Epithelial cell of proximal tubule (primary cell): ENCODE measurements at regions not wholly inside any gene's neighbourhood (a gene's known extent, or its start where the extent isn't known, plus 50 kb on each side); places are given as distances from the start of the nearest gene placed in this dataset.

Source experiments
- DNase-seq: peaks from one replicate; pipeline ENCODE4 v3.0.0-alpha.2; 2011; ENCODE audit warnings: low read depth
- H3K4me3 ChIP-seq: 2 replicates; pipeline ENCODE4 v1.5.1; 2011; ENCODE audit warnings: low read depth, mild to moderate bottlenecking, low read length
- TF ChIP-seq, protein P1 (sequence below): conservative IDR thresholded peaks from 2 replicates; pipeline ENCODE4 v1.5.1; 2012; ENCODE audit warnings: low read depth, mild to moderate bottlenecking, low read length

- TF ChIP-seq, protein P1, sequence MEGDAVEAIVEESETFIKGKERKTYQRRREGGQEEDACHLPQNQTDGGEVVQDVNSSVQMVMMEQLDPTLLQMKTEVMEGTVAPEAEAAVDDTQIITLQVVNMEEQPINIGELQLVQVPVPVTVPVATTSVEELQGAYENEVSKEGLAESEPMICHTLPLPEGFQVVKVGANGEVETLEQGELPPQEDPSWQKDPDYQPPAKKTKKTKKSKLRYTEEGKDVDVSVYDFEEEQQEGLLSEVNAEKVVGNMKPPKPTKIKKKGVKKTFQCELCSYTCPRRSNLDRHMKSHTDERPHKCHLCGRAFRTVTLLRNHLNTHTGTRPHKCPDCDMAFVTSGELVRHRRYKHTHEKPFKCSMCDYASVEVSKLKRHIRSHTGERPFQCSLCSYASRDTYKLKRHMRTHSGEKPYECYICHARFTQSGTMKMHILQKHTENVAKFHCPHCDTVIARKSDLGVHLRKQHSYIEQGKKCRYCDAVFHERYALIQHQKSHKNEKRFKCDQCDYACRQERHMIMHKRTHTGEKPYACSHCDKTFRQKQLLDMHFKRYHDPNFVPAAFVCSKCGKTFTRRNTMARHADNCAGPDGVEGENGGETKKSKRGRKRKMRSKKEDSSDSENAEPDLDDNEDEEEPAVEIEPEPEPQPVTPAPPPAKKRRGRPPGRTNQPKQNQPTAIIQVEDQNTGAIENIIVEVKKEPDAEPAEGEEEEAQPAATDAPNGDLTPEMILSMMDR: no peak
- DNase-seq: no peak
- H3K4me3 ChIP-seq: no peak overlapping the region
Measured at GRCh38 chr3:988785-989184, 104.0 kb upstream of the CNTN6 start.

- TF ChIP-seq, protein P1: no peak
- H3K4me3 ChIP-seq: no peak overlapping the region
- no peak for DNase-seq
Measured at GRCh38 chr3:992871-993270, 100.0 kb upstream of the CNTN6 start.

DNA sequence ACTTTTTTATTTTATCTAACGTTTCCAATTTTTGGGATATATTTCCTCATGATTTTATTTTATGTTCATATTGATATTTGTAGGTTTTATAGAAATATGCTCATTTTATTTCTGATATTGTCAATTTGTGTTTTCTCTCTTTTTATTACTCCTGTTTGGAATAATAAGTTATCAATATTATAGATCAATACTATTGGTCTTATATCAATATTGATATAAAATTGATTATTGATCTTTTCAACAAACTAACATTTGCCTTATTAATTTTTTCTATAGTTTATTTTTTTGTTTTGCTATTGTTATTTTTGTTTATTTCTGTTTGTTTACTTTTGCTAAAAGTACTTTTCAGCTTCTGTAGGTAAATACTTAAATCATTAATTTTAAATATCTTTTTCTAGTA, 90.8 kb upstream of the CNTN6 start:
- TF ChIP-seq, protein P1: no peak
- DNase-seq: no peak
- no peak overlapping the region for H3K4me3 ChIP-seq

GRCh38 chr3:1007866-1008265, 85.0 kb upstream of the CNTN6 start:
- peak; percentile 59 for DNase-seq

GRCh38 chr3:1010228-1010627, 82.6 kb upstream of the CNTN6 start:
- TF ChIP-seq, protein P1: no peak
- no peak for DNase-seq
- H3K4me3 ChIP-seq: no peak overlapping the region

More at GRCh38 chr3:1007866-1008265, 85.0 kb upstream of the CNTN6 start:
- TF ChIP-seq, protein P1: no peak
- no peak overlapping the region for H3K4me3 ChIP-seq

DNA sequence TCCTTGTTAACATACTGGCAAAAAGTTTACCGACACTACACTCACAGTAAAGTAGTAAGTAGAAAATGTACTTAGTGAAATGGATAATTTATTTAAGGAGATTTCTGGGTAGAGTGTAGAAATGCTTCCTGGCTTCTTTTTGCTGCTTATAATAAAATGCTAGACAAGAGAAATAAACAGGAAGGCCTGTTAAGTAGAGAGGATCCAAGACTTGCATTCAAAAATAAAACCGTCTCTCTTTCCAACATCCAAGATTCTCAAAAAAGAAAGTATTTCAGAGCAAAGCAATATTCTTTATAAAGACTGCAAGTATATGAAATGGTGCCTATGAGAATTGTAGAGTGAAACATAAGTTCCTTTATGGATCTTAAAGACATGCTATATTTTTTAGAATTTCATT, 77.0 kb upstream of the CNTN6 start:
- TF ChIP-seq, protein P1: no peak
- no peak overlapping the region for H3K4me3 ChIP-seq
- no peak for DNase-seq

DNA sequence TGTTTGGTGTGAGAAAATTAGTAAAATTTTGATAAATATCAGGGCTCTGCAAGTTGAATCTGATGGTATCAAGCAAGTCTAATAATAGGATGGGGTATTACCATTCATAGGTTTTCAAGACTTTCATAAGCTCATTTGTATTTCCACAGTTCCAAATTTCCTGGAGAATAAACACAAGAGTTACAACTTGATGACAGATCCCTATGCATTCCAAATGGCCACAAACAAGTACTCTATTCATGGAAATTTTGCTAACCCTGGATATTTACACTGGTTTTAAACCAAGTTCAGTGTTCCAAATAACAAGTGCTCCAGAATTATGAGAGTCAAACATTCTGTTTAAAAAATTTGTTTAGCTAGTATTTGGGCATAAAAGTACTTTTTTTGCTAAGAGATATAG, 75.0 kb upstream of the CNTN6 start:
- H3K4me3 ChIP-seq: no peak overlapping the region
- DNase-seq: no peak
- TF ChIP-seq, protein P1: no peak
